ENCODE measurements at regions not wholly inside any gene's neighbourhood (a gene's known extent, or its start where the extent isn't known, plus 50 kb on each side); places are given as distances from the start of the nearest gene placed in this dataset.

- no peak for DNase-seq
These were observed 972.1 kb downstream of the CDH11 start for GRCh38 chr16:64149756-64150155.

- no peak for DNase-seq
These were observed 973.5 kb downstream of the CDH11 start for GRCh38 chr16:64148356-64148755.

- no peak for DNase-seq
These were observed 973.9 kb downstream of the CDH11 start for GRCh38 chr16:64147941-64148340.

GRCh38 chr16:64144617-64145016 is 977.2 kb downstream of the CDH11 start:
- no peak for DNase-seq

GRCh38 chr16:64138621-64139020 is 983.2 kb downstream of the CDH11 start:
- no peak for DNase-seq

GRCh38 chr16:64138006-64138405 is 983.9 kb downstream of the CDH11 start:
- no peak for DNase-seq

- DNase-seq, result no peak
These were observed 985.1 kb downstream of the CDH11 start for GRCh38 chr16:64136743-64137142.

- DNase-seq, result no peak
These were observed 985.5 kb downstream of the CDH11 start for GRCh38 chr16:64136314-64136713.

GRCh38 chr16:64133366-64133765 is 988.5 kb downstream of the CDH11 start:
- no peak for DNase-seq

- DNase-seq, result no peak
These were observed 989.0 kb downstream of the CDH11 start for GRCh38 chr16:64132759-64133361.

- no peak for DNase-seq
These were observed 989.7 kb downstream of the CDH11 start for GRCh38 chr16:64132190-64132589.

- no peak for DNase-seq
These were observed 990.4 kb downstream of the CDH11 start for GRCh38 chr16:64131423-64131822.

GRCh38 chr16:64130140-64130539 is 991.7 kb downstream of the CDH11 start:
- DNase-seq, result no peak

GRCh38 chr16:64122177-64122576 is 999.7 kb downstream of the CDH11 start:
- no peak for DNase-seq

- DNase-seq, result peak; percentile 47
These were observed 1000.4 kb downstream of the CDH11 start for GRCh38 chr16:64121473-64121872.

GRCh38 chr16:64116151-64116550 is 1005.7 kb downstream of the CDH11 start:
- DNase-seq, result no peak

- no peak for DNase-seq
These were observed 1012.6 kb downstream of the CDH11 start for GRCh38 chr16:64109241-64109640.

GRCh38 chr16:64102654-64103053 is 1019.2 kb downstream of the CDH11 start:
- DNase-seq, result no peak

GRCh38 chr16:64098451-64098850 is 1023.4 kb downstream of the CDH11 start:
- no peak for DNase-seq

GRCh38 chr16:64096689-64097088 is 1025.2 kb downstream of the CDH11 start:
- DNase-seq, result no peak

GRCh38 chr16:64094992-64095634 is 1026.8 kb downstream of the CDH11 start:
- peak; percentile 4 for DNase-seq

- DNase-seq, result peak; percentile 25
These were observed 1027.5 kb downstream of the CDH11 start for GRCh38 chr16:64094181-64094965.

GRCh38 chr16:64092271-64092670 is 1029.6 kb downstream of the CDH11 start:
- DNase-seq, result peak; percentile 84

GRCh38 chr16:64090327-64090726 is 1031.5 kb downstream of the CDH11 start:
- no peak for DNase-seq
